ENCODE measurements at regions not wholly inside any gene's neighbourhood (a gene's known extent, or its start where the extent isn't known, plus 50 kb on each side); places are given as distances from the start of the nearest gene placed in this dataset.

DNA sequence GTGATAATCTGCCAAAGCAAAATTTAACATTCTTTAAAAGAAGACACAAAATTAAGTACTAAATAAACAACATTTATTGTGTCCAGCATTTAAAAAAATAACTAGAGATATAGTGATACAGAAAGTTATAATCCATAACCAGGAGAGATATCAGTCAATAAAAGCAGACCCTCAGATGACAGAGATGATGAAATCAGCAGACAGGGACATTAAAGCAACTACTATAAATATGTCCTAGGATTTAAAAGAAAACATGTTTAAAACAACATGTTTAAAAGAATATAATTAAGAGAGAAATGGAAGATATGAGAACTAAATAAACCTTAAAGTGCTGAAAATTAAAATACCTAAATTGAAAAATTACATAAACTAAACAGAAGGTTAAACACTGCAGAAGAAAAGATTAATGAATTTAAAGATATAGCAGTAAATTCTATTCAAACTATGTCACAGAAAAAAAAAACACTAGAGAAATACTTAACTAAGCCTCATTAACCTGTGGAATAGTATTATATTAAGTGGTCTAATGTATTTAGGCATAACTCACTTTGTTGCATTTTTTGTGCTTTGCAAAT, 261.2 kb upstream of the NR5A2 start:
- TF ChIP-seq, protein P1, sequence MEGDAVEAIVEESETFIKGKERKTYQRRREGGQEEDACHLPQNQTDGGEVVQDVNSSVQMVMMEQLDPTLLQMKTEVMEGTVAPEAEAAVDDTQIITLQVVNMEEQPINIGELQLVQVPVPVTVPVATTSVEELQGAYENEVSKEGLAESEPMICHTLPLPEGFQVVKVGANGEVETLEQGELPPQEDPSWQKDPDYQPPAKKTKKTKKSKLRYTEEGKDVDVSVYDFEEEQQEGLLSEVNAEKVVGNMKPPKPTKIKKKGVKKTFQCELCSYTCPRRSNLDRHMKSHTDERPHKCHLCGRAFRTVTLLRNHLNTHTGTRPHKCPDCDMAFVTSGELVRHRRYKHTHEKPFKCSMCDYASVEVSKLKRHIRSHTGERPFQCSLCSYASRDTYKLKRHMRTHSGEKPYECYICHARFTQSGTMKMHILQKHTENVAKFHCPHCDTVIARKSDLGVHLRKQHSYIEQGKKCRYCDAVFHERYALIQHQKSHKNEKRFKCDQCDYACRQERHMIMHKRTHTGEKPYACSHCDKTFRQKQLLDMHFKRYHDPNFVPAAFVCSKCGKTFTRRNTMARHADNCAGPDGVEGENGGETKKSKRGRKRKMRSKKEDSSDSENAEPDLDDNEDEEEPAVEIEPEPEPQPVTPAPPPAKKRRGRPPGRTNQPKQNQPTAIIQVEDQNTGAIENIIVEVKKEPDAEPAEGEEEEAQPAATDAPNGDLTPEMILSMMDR (IDR thresholded peaks at IDR 0.05; ENCODE audit: borderline replicate concordance, extremely low read depth, low read length, poor library complexity, severe bottlenecking): no peak
- no peak for TF ChIP-seq EZH2 (IDR thresholded peaks at IDR 0.05; ENCODE audit: borderline replicate concordance, low read depth, low read length, severe bottlenecking)

Data from DND-41 (cell line).